ENCODE measurements at regions not wholly inside any gene's neighbourhood (a gene's known extent, or its start where the extent isn't known, plus 50 kb on each side); places are given as distances from the start of the nearest gene placed in this dataset.

GRCh38 chr12:93179792-93180191, 197.9 kb upstream of the NUDT4 start:
- DNase-seq (no peak), ATAC-seq (no peak)
- H3K9me3 ChIP-seq = no peaks in the 10 kb centered on the region
- H3K27me3 ChIP-seq = no peaks in the 10 kb centered on the region
- intact Hi-C loops (cut with DNase I) = no loop called here
- no peaks in the 10 kb centered on the region for H3K36me3 ChIP-seq
- no peak overlapping the region for H3K4me3 ChIP-seq
- TF ChIP-seq, protein P1, sequence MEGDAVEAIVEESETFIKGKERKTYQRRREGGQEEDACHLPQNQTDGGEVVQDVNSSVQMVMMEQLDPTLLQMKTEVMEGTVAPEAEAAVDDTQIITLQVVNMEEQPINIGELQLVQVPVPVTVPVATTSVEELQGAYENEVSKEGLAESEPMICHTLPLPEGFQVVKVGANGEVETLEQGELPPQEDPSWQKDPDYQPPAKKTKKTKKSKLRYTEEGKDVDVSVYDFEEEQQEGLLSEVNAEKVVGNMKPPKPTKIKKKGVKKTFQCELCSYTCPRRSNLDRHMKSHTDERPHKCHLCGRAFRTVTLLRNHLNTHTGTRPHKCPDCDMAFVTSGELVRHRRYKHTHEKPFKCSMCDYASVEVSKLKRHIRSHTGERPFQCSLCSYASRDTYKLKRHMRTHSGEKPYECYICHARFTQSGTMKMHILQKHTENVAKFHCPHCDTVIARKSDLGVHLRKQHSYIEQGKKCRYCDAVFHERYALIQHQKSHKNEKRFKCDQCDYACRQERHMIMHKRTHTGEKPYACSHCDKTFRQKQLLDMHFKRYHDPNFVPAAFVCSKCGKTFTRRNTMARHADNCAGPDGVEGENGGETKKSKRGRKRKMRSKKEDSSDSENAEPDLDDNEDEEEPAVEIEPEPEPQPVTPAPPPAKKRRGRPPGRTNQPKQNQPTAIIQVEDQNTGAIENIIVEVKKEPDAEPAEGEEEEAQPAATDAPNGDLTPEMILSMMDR (IDR thresholded peaks at IDR 0.05) = no peak
- peaks cover 2 to 6% of the 10 kb centered on the region in 2 donors for H3K4me1 ChIP-seq
- no peak overlapping the region for H3K27ac ChIP-seq

GRCh38 chr12:93180566-93180965, 197.2 kb upstream of the NUDT4 start:
- no peak for ATAC-seq
- Histone ChIP-seq H3K4me3 (no peak overlapping the region), H3K4me1 (peaks cover 6 to 13% of the 10 kb centered on the region in 2 donors), H3K27ac (no peak overlapping the region), H3K36me3 (no peaks in the 10 kb centered on the region), H3K9me3 (no peaks in the 10 kb centered on the region), H3K27me3 (no peaks in the 10 kb centered on the region)
- intact Hi-C loops (cut with DNase I) = no loop called here
- DNase-seq = no peak
- TF ChIP-seq, protein P1 (IDR thresholded peaks at IDR 0.05) = no peak

GRCh38 chr12:93181409-93181965, 196.2 kb upstream of the NUDT4 start:
- Histone ChIP-seq H3K4me1 (peaks cover 6 to 13% of the 10 kb centered on the region in 2 donors), H3K9me3 (no peaks in the 10 kb centered on the region), H3K36me3 (no peaks in the 10 kb centered on the region), H3K27me3 (no peaks in the 10 kb centered on the region), H3K27ac (no peak overlapping the region), H3K4me3 (no peak overlapping the region)
- ATAC-seq (no peak), DNase-seq (no peak)
- intact Hi-C loops (cut with DNase I) = no loop called here
- TF ChIP-seq, protein P1 (IDR thresholded peaks at IDR 0.05) = no peak

GRCh38 chr12:93183940-93184671, 193.6 kb upstream of the NUDT4 start:
- DNase-seq (peak in 2 of 4 donors; percentile 57 to 59), ATAC-seq (peak; percentile 88)
- peaks cover 6 to 13% of the 10 kb centered on the region in 2 donors for H3K4me1 ChIP-seq
- no peaks in the 10 kb centered on the region for H3K9me3 ChIP-seq
- no peaks in the 10 kb centered on the region for H3K27me3 ChIP-seq
- intact Hi-C loops (cut with DNase I) = no loop called here
- TF ChIP-seq, protein P1 (IDR thresholded peaks at IDR 0.05) = no peak
- peak overlapping the region; percentile 61 to 89 for H3K27ac ChIP-seq
- H3K36me3 ChIP-seq = no peaks in the 10 kb centered on the region
- no peak overlapping the region for H3K4me3 ChIP-seq

- Histone ChIP-seq H3K4me3 (no peak overlapping the region), H3K27ac (peak overlapping the region; percentile 61 to 89), H3K27me3 (no peaks in the 10 kb centered on the region), H3K36me3 (no peaks in the 10 kb centered on the region), H3K9me3 (no peaks in the 10 kb centered on the region), H3K4me1 (peaks cover 6 to 13% of the 10 kb centered on the region in 2 donors)
- TF ChIP-seq, protein P1 (IDR thresholded peaks at IDR 0.05) = no peak
- DNase-seq (no peak), ATAC-seq (peak; percentile 31)
- intact Hi-C loops (cut with DNase I) = no loop called here
Observed at GRCh38 chr12:93184672-93185368, 192.9 kb upstream of the NUDT4 start.

Measured in left lung (tissue), 4 donors.